Psoas muscle (tissue), 7 donors: ENCODE measurements at regions not wholly inside any gene's neighbourhood (a gene's known extent, or its start where the extent isn't known, plus 50 kb on each side); places are given as distances from the start of the nearest gene placed in this dataset.

Source experiments
- ATAC-seq, 4 donors: fragments of 200-7000 bp; cut with Tn5 transposase; one replicate each; pipeline ENCODE4 v1.9.1; 2020; ENCODE audit warnings: moderate library complexity in 3 of 4, mild to moderate bottlenecking in 2 of 4
- DNase-seq, 2 donors: peaks; one replicate each; pipeline ENCODE4 v3.0.0-alpha.2; 2020
- H3K27ac ChIP-seq: fragments of 200-600 bp; one replicate; pipeline ENCODE4 v1.8.0; 2022
- H3K27me3 ChIP-seq, 3 donors: fragments of 200-600 bp in 1 of 3; one replicate each; pipeline versions ENCODE4 v1.6.1 to v1.8.0; 2013 to 2022; ENCODE audit warnings: low read length in 2 of 3, mild to moderate bottlenecking in 2 of 3, moderate library complexity in 1 of 3; ENCODE audit not compliant: insufficient read depth in 3 of 3
- H3K36me3 ChIP-seq, 2 donors: fragments of 200-600 bp in 1 of 2; one replicate each; pipeline versions ENCODE4 v1.6.1 to v1.8.0; 2013 to 2022; ENCODE audit warnings: low read depth in 1 of 2, mild to moderate bottlenecking in 1 of 2, moderate library complexity in 1 of 2; ENCODE audit not compliant: insufficient read depth in 1 of 2
- H3K4me1 ChIP-seq: fragments of 200-600 bp; one replicate; pipeline ENCODE4 v1.8.0; 2022
- H3K4me3 ChIP-seq: fragments of 200-600 bp; one replicate; pipeline ENCODE4 v1.8.0; 2022; ENCODE audit warnings: mild to moderate bottlenecking
- H3K9me3 ChIP-seq: fragments of 200-600 bp; one replicate; pipeline ENCODE4 v1.8.0; 2022
- WGBS, 3 donors: extraction: QIAGEN DNeasy Blood & Tissue Kit; methylation state at CpG; one replicate each; pipeline versions ENCODE4 v1.1.6 to v1.1.7; 2013; 5-methylcytosine and 5-hydroxymethylcytosine counted together
- intact Hi-C, 2 donors: fragments of 100-400 bp; cut with DNase I; formaldehyde crosslinking; loops; one replicate each; pipeline versions ENCODE4 v1.11.0 to v1.14.2; 2022
- TF ChIP-seq, protein P1 (sequence below): fragments of 200-600 bp; IDR thresholded peaks from one replicate; pipeline ENCODE4 v1.8.0; 2022; ENCODE audit warnings: antibody characterized with exemption
- donor health status: healthy with polysubstance abuse.
- donor health status: DM: no; HTN: no; CAD: no; lungs with moderate emphysema.
- donor health status: Bipolar disorder and iron deficiency.
- donor health status: healthy.
- donor health status: DM: yes; HTN: yes; CAD: no.
- donor health status: DM: no; HTN: no; CAD: no.
- donor health status: DM: yes; HTN: yes; CAD: no.

DNA sequence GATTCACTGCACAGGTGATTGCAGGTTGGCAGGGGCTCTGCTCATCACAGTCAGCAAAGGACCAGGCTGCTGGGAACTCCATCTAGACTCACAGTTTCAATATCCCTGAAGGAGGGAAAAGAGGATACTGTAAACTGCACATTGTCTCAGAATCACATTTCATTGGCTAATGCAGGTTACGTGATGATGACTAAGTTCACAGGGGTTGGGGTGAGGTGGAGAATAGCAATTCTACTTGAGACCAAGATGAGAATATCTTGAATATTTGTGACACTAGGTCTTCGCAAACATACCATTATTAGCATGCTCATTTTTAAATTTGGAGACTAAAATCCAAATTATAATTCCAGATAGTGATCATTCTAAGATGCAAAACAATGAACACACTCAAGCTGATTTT, 208.5 kb upstream of the CITED2 start:
- 89 to 96% (median 92%) methylated on average over 2 of the region's 2 CpGs for WGBS, 3 donors
- no peak for DNase-seq

DNA sequence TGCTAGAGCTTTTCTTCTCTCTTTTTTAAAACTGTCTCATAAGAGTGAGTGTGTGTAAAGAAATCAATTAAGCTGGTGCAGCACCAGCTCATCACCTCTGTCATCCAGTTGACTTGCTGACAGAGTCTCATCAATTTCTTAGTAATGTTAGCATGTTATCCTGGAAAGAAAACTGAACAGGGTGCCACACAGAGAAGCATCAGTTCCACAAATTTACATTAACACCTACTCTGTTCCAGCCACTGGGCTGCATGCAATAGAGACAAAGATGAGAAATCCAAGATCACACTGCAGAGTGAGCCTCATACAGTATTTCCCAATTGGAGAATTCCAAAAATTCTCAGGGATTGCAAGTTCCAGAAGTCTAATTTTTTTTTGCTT, 207.0 kb upstream of the CITED2 start:
- intact Hi-C loops = loop anchor here in 1 of 2 donors (10.0 kb wide), 1 partner anchor 403 kb away; no protein-coding TSS in a partner anchor
- Histone ChIP-seq H3K9me3 (no peaks in the 10 kb centered on the region), H3K27ac (no peak overlapping the region), H3K27me3 (no peaks in the 10 kb centered on the region), H3K4me1 (peaks cover 9% of the 10 kb centered on the region), H3K4me3 (no peak overlapping the region), H3K36me3 (no peaks in the 10 kb centered on the region)
- TF ChIP-seq, protein P1, sequence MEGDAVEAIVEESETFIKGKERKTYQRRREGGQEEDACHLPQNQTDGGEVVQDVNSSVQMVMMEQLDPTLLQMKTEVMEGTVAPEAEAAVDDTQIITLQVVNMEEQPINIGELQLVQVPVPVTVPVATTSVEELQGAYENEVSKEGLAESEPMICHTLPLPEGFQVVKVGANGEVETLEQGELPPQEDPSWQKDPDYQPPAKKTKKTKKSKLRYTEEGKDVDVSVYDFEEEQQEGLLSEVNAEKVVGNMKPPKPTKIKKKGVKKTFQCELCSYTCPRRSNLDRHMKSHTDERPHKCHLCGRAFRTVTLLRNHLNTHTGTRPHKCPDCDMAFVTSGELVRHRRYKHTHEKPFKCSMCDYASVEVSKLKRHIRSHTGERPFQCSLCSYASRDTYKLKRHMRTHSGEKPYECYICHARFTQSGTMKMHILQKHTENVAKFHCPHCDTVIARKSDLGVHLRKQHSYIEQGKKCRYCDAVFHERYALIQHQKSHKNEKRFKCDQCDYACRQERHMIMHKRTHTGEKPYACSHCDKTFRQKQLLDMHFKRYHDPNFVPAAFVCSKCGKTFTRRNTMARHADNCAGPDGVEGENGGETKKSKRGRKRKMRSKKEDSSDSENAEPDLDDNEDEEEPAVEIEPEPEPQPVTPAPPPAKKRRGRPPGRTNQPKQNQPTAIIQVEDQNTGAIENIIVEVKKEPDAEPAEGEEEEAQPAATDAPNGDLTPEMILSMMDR = no peak
- DNase-seq = no peak
- ATAC-seq = no peak

More for the DNA sequence above, 208.5 kb upstream of the CITED2 start:
- no peak for ATAC-seq
- H3K9me3 ChIP-seq = no peaks in the 10 kb centered on the region
- no peaks in the 10 kb centered on the region for H3K27me3 ChIP-seq
- H3K4me3 ChIP-seq = no peak overlapping the region
- intact Hi-C loops = loop anchor here in 1 of 2 donors (10.0 kb wide), 1 partner anchor 402 kb away; no protein-coding TSS in a partner anchor
- no peak overlapping the region for H3K27ac ChIP-seq
- peaks cover 11% of the 10 kb centered on the region for H3K4me1 ChIP-seq
- TF ChIP-seq, protein P1 = no peak
- H3K36me3 ChIP-seq = no peaks in the 10 kb centered on the region

DNA sequence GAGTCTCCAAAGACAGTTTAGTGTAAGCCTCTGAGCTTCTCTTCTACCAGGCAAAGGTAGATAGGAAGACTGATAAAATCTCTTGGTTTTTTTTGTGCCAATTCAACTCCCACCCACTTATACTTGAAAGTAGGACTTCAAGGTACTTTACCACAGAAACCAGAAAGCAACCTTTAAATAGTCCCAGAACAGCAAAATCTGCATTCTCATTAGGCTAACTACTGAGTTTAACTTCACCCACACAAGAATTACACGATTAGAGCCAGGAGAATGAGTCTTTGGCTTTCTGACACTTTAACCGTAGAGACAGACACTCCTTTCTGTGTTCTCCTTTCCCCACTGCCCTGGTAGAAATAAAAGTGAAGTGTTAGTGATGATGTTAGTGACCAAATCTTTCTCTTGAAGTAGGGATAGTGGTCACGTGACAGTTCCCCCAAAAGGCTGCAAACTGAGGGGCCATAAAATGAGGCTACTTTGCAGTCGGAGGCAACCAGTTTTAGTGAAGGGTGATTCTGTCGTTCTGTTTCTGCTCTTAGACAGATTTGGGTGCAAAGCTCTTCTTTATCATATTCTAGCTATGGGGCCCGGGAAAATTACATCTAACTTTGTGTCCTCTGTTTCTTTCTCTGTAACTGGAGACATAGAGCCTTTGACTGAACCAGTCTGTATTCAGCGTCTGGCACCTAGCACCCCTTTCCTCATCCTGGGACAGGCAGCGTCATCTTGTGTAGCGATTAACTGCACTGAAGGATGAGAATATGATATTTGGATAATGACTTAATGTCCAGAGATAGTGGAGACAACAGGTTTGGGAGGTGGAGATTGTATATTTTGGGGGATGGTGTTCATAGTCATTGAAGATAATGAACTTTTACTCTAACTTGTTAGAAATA, 206.4 kb upstream of the CITED2 start:
- Histone ChIP-seq H3K36me3 (no peaks in the 10 kb centered on the region), H3K27me3 (no peaks in the 10 kb centered on the region), H3K9me3 (no peaks in the 10 kb centered on the region), H3K27ac (no peak overlapping the region), H3K4me1 (peaks cover 9% of the 10 kb centered on the region), H3K4me3 (no peak overlapping the region)
- WGBS, 3 donors = 70 to 82% (median 81%) methylated on average over 9 of the region's 9 CpGs
- TF ChIP-seq, protein P1 = no peak
- ATAC-seq (peak in 2 of 4 donors; percentile 64 to 65), DNase-seq (no peak)
- intact Hi-C loops = loop anchor here in 1 of 2 donors (10.0 kb wide), 1 partner anchor 404 kb away; no protein-coding TSS in a partner anchor

DNA sequence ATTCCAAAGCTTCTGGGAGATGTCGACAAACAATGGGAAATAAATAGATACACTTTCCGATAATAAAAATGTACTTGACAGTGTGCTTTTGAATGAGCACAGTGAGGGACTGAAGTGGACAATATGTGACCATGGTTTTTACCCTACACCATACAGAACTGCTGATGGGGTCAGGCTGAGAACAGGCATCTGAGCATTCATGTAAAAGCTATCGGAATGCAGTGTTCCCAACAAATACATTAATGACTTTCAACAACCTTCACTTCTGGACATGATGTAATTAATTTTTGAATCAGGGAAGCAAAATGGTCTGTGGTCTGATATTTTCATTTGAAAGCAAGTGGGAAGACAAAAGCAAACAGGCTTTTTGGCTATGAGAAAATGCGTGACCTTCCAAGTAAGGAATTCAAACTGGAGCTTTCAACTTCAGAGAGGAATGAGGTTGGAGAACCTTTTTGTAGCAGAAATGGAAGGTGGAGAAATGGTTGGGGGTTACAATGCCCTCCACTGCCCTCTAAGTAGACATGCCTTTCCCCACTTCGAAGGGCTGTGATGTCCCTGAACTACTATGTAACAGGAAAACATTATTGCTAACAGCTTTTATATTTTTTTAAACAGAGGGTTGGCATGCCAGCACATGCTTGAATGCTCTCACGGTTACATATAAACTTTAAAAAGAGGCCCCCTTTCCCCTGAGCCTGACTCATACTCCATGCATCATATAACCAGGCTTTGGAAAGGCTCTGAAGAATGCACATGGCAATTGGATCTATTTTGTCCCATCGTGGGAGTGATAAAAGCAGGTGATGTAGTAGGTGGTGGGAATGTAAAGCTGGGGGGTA, 203.5 kb upstream of the CITED2 start:
- Histone ChIP-seq H3K4me3 (no peak overlapping the region), H3K27me3 (no peaks in the 10 kb centered on the region), H3K27ac (no peak overlapping the region), H3K36me3 (no peaks in the 10 kb centered on the region), H3K4me1 (peaks cover 9% of the 10 kb centered on the region), H3K9me3 (no peaks in the 10 kb centered on the region)
- DNase-seq (no peak), ATAC-seq (no peak)
- TF ChIP-seq, protein P1 = no peak
- 40 to 56% (median 44%) methylated on average over 7 of the region's 7 CpGs for WGBS, 3 donors
- intact Hi-C loops = no loop called here
